HepG2 (cell line): ENCODE measurements at regions not wholly inside any gene's neighbourhood (a gene's known extent, or its start where the extent isn't known, plus 50 kb on each side); places are given as distances from the start of the nearest gene placed in this dataset.

ENCODE experiments used
- ATAC-seq: fragments of 200-7000 bp; cut with Tn5 transposase; 3 replicates; pipeline ENCODE4 v1.9.1; 2020; ENCODE audit warnings: mild to moderate bottlenecking, moderate library complexity
- BruUV-seq: library from RNA; stranded (reverse); fragments of 400-500 nt; replicated peaks from 2 replicates; lab custom pipeline; 2021; lab: Mats Ljungman, UMichigan
- CTCF ChIA-PET: fragments of 300-600 bp; formaldehyde crosslinking; extraction: SDS; loops from one replicate; lab custom pipeline; 2021; ENCODE audit warnings: low total read pairs, inconsistent platforms, low intra/inter-chr PET ratio; lab: Yijun Ruan, JAX
- POLR2A ChIA-PET: fragments of 350-600 bp; sonication (Branson Sonifier 250); formaldehyde crosslinking; loops from one replicate; lab custom pipeline; 2020; ENCODE audit warnings: antibody characterized with exemption, inconsistent platforms; lab: Yijun Ruan, JAX
- DNase-seq: peaks from one replicate; pipeline ENCODE4 v3.0.0-alpha.2; 2015; ENCODE audit warnings: low spot score
- FAIRE-seq: peaks from 3 replicates; lab custom pipeline; 2011; peaks lifted over from hg19 to GRCh38; lab: Jason Lieb, UNC
- H2AFZ ChIP-seq: one replicate; pipeline ENCODE4 v1.6.1; 2011; ENCODE audit warnings: low read length, inconsistent platforms
- H3K27ac ChIP-seq: fragments of 300-600 bp; 3 replicates; pipeline ENCODE4 v1.8.0; 2011; ENCODE audit warnings: mixed run types, mild to moderate bottlenecking, mixed read lengths, low read length, inconsistent platforms; ENCODE audit not compliant: insufficient read depth; ENCODE audit errors: extremely low read length
- H3K27me3 ChIP-seq, 2 experiments: fragments of 200-600 bp in 1 of 2; 2 replicates in 1 of 2; 3 replicates in 1 of 2; pipeline versions ENCODE4 v1.6.0 to v1.8.0; 2011; ENCODE audit warnings: low read length in 2 of 2, mild to moderate bottlenecking in 2 of 2, moderate library complexity in 2 of 2, inconsistent platforms in 1 of 2; ENCODE audit not compliant: insufficient read depth in 2 of 2, control insufficient read depth in 1 of 2
- H3K36me3 ChIP-seq, 2 experiments: fragments of 200-600 bp in 1 of 2; replicated peaks in 1 of 2; 2 replicates in 1 of 2; 3 replicates in 1 of 2; pipeline versions ENCODE4 v1.5.1 to v1.8.0; 2011; ENCODE audit warnings: low read length in 2 of 2, inconsistent platforms in 1 of 2; ENCODE audit not compliant: insufficient read depth in 2 of 2, control insufficient read depth in 1 of 2
- H3K4me1 ChIP-seq: 2 replicates; pipeline ENCODE4 v1.5.1; 2012; ENCODE audit warnings: low read length, inconsistent platforms; ENCODE audit not compliant: insufficient read depth
- H3K4me2 ChIP-seq: 2 replicates; pipeline ENCODE4 v1.6.0; 2011; ENCODE audit warnings: low read depth, low read length, inconsistent platforms
- H3K4me3 ChIP-seq, 3 experiments: fragments of 200-600 bp in 1 of 3; sonication (generic), shearing (Covaris generic) in 1 of 3; replicated peaks in 1 of 3; 2 replicates each; pipeline ENCODE4 v1.5.1; 2011 to 2016; ENCODE audit warnings: low read length in 3 of 3, inconsistent platforms in 2 of 3, low read depth in 2 of 3, mild to moderate bottlenecking in 2 of 3, control low read depth in 1 of 3, mixed read lengths in 1 of 3; ENCODE audit not compliant: insufficient read depth in 1 of 3
- H3K79me2 ChIP-seq: one replicate; pipeline ENCODE4 v1.6.1; 2011; ENCODE audit warnings: low read length, inconsistent platforms; ENCODE audit not compliant: insufficient read depth
- H3K9ac ChIP-seq: 2 replicates; pipeline ENCODE4 v1.6.0; 2011; ENCODE audit warnings: mild to moderate bottlenecking, low read depth, low read length, inconsistent platforms; ENCODE audit not compliant: insufficient read depth
- H3K9me3 ChIP-seq: 2 replicates; pipeline ENCODE4 v1.5.1; 2012; ENCODE audit warnings: mild to moderate bottlenecking, low read length
- H4K20me1 ChIP-seq: 2 replicates; pipeline ENCODE4 v1.6.0; 2011; ENCODE audit warnings: inconsistent platforms, mild to moderate bottlenecking, low read length, moderate library complexity; ENCODE audit not compliant: insufficient read depth
- FOXM1 ChIP-seq: sonication (generic); formaldehyde crosslinking; IDR thresholded peaks from 2 replicates; pipeline ENCODE4 v1.5.0; 2020; ENCODE audit warnings: missing genetic modification reagents
- HNRNPL ChIP-seq: fragments of 200-400 bp; formaldehyde crosslinking; IDR thresholded peaks from 2 replicates; pipeline ENCODE4 v1.6.1; 2017; ENCODE audit warnings: mild to moderate bottlenecking, low read depth, low read length
- KDM5B ChIP-seq: sonication (generic); formaldehyde crosslinking; IDR thresholded peaks from 2 replicates; pipeline ENCODE4 v1.4.0; 2020; ENCODE audit warnings: missing genetic modification reagents, mild to moderate bottlenecking, borderline replicate concordance
- TBP ChIP-seq: sonication (generic); formaldehyde crosslinking; IDR thresholded peaks from 2 replicates; pipeline ENCODE4 v1.5.0; 2020; ENCODE audit warnings: missing genetic modification reagents
- THYN1 ChIP-seq: sonication (generic); formaldehyde crosslinking; IDR thresholded peaks from 2 replicates; pipeline ENCODE4 v1.8.1; 2023; ENCODE audit warnings: low read depth, mild to moderate bottlenecking, moderate library complexity, missing genetic modification reagents, borderline replicate concordance
- ZNF138 ChIP-seq: sonication (generic); formaldehyde crosslinking; IDR thresholded peaks from 2 replicates; pipeline ENCODE4 v1.5.0; 2020; ENCODE audit warnings: mild to moderate bottlenecking, low read depth, missing genetic modification reagents
- ZNF282 ChIP-seq: fragments of 450-650 bp; IDR thresholded peaks from 2 replicates; pipeline ENCODE4 v1.6.1; 2018; ENCODE audit not compliant: partially characterized antibody
- ZNF329 ChIP-seq: sonication (generic); formaldehyde crosslinking; IDR thresholded peaks from 2 replicates; pipeline ENCODE4 v1.9.0; 2021; ENCODE audit warnings: low read depth, mild to moderate bottlenecking, missing genetic modification reagents
- ZNF34 ChIP-seq: sonication (generic); formaldehyde crosslinking; IDR thresholded peaks from 2 replicates; pipeline ENCODE4 v1.4.0; 2020; ENCODE audit warnings: mild to moderate bottlenecking, missing genetic modification reagents, borderline replicate concordance
- ZNF431 ChIP-seq: sonication (generic); formaldehyde crosslinking; IDR thresholded peaks from 2 replicates; pipeline ENCODE4 v1.9.0; 2022; ENCODE audit warnings: missing genetic modification reagents, low read depth, mild to moderate bottlenecking, borderline replicate concordance
- ZNF446 ChIP-seq: sonication (generic); formaldehyde crosslinking; IDR thresholded peaks from 2 replicates; pipeline ENCODE4 v1.5.0; 2020; ENCODE audit warnings: mild to moderate bottlenecking, missing genetic modification reagents
- ZNF576 ChIP-seq: sonication (generic); formaldehyde crosslinking; IDR thresholded peaks from 2 replicates; pipeline ENCODE4 v1.4.0; 2020; ENCODE audit warnings: mild to moderate bottlenecking, missing genetic modification reagents
- ZNF597 ChIP-seq: sonication (generic); formaldehyde crosslinking; IDR thresholded peaks from 2 replicates; pipeline ENCODE4 v1.5.0; 2020; ENCODE audit warnings: missing genetic modification reagents
- ZNF672 ChIP-seq: sonication (generic); formaldehyde crosslinking; IDR thresholded peaks from 2 replicates; pipeline ENCODE4 v1.8.1; 2022; ENCODE audit warnings: missing genetic modification reagents
- WGBS: methylation state at CpG from one replicate; pipeline ENCODE4 v1.1.6; 2017; ENCODE audit warnings: low lambda C conversion rate; 5-methylcytosine and 5-hydroxymethylcytosine counted together
- in situ Hi-C: cut with HindIII; loops from 2 replicates; pipeline ENCODE4 v1.10.0; 2017; ENCODE audit warnings: low pct_unique_long_range_greater_than_20kb; ENCODE audit not compliant: extremely low pct_ligation_motif_present
- intact Hi-C: fragments of 100-400 bp; cut with micrococcal nuclease; formaldehyde crosslinking; loops from one replicate; pipeline ENCODE4 v1.10.0; 2022; ENCODE audit not compliant: unreplicated experiment

GRCh38 chr1:188517139-188517538 lies 1688.4 kb downstream of the PLA2G4A start:
- ATAC-seq, result no peak
- Histone ChIP-seq H4K20me1 (no peaks in the 10 kb centered on the region), H3K79me2 (no peaks in the 10 kb centered on the region), H3K4me2 (no peak overlapping the region), H3K27me3 (no peaks in the 10 kb centered on the region), H3K9ac (no peak overlapping the region), H3K27ac (no peak overlapping the region), H3K9me3 (no peaks in the 10 kb centered on the region), H2AFZ (no peak overlapping the region), H3K36me3 (no peaks in the 10 kb centered on the region), H3K4me3 (no peak overlapping the region), H3K4me1 (no peaks in the 10 kb centered on the region)
- CTCF ChIA-PET, result no interaction called here
- in situ Hi-C loops, result no loop called here
- no TSS peak for BruUV-seq
- WGBS, result 0% methylated on average over 1 of the region's 1 CpG
- intact Hi-C loops, result no loop called here
- POLR2A ChIA-PET, result no interaction called here
- FAIRE-seq, result no peak
- DNase-seq, result no peak
- TF ChIP-seq ZNF138 (CRISPR knock-in tag), result no peak
- no peak for TF ChIP-seq TBP (CRISPR knock-in tag)
- TF ChIP-seq ZNF576 (CRISPR knock-in tag), result no peak
- no peak for TF ChIP-seq ZNF672 (CRISPR knock-in tag)
- no peak for TF ChIP-seq ZNF34
- TF ChIP-seq ZNF282, result no peak

- WGBS, result 8% methylated on average over 4 of the region's 4 CpGs
- in situ Hi-C loops (no loop called here), intact Hi-C loops (no loop called here)
- FAIRE-seq, result no peak
- ChIA-PET CTCF (no interaction called here), POLR2A (no interaction called here)
- no peaks in the 10 kb centered on the region for H3K9me3 ChIP-seq
- no peaks in the 10 kb centered on the region for H3K4me1 ChIP-seq
- no peaks in the 10 kb centered on the region for H3K27me3 ChIP-seq
- H3K4me2 ChIP-seq, result no peak overlapping the region
- H3K79me2 ChIP-seq, result no peaks in the 10 kb centered on the region
- TF ChIP-seq ZNF597 (CRISPR knock-in tag) (no peak), HNRNPL (no peak), THYN1 (no peak), ZNF446 (CRISPR knock-in tag) (no peak), ZNF329 (CRISPR knock-in tag) (no peak), FOXM1 (CRISPR knock-in tag) (no peak), ZNF431 (CRISPR knock-in tag) (no peak), KDM5B (CRISPR knock-in tag) (no peak)
- no TSS peak for BruUV-seq
- ATAC-seq, result no peak
- H3K27ac ChIP-seq, result no peak overlapping the region
- DNase-seq, result no peak
- H2AFZ ChIP-seq, result no peak overlapping the region
- no peak overlapping the region for H3K9ac ChIP-seq
- H4K20me1 ChIP-seq, result no peaks in the 10 kb centered on the region
- H3K4me3 ChIP-seq, result no peak overlapping the region
- H3K36me3 ChIP-seq, result no peaks in the 10 kb centered on the region
Measured at GRCh38 chr1:188551176-188551575, 1722.4 kb downstream of the PLA2G4A start.
